Thoracic aorta (tissue), 2 donors: ENCODE measurements at regions not wholly inside any gene's neighbourhood (a gene's known extent, or its start where the extent isn't known, plus 50 kb on each side); places are given as distances from the start of the nearest gene placed in this dataset.

Experiments used
- ATAC-seq: fragments of 150-250 bp; one replicate; pipeline ENCODE4 v1.8.0; 2017; ENCODE audit warnings: low read depth; ENCODE audit not compliant: insufficient number of reproducible peaks, low FRiP score
- DNase-seq: peaks from one replicate; pipeline ENCODE4 v3.0.0-alpha.2; 2020; ENCODE audit warnings: low spot score
- H3K27ac ChIP-seq, 2 donors: fragments of 200-600 bp; sonication (generic); 1 replicate in 1 of 2; 2 replicates in 1 of 2; pipeline ENCODE4 v1.5.1; 2016; ENCODE audit warnings: mild to moderate bottlenecking in 2 of 2, moderate library complexity in 2 of 2
- H3K27me3 ChIP-seq: fragments of 200-600 bp; sonication (generic); replicated peaks from 2 replicates; pipeline ENCODE4 v1.6.0; 2016; ENCODE audit warnings: mild to moderate bottlenecking; ENCODE audit not compliant: insufficient read depth
- H3K36me3 ChIP-seq: fragments of 200-600 bp; sonication (generic); one replicate; pipeline ENCODE4 v1.5.1; 2016
- H3K4me1 ChIP-seq, 2 donors: fragments of 200-600 bp; sonication (generic); 1 replicate in 1 of 2; 2 replicates in 1 of 2; pipeline versions ENCODE4 v1.5.1 to v1.6.0; 2016; ENCODE audit warnings: low read depth in 2 of 2, mild to moderate bottlenecking in 1 of 2; ENCODE audit not compliant: control insufficient read depth in 1 of 2
- H3K4me3 ChIP-seq: fragments of 200-600 bp; sonication (generic); 2 replicates; pipeline ENCODE4 v1.5.1; 2016; ENCODE audit warnings: mild to moderate bottlenecking
- H3K9me3 ChIP-seq: fragments of 200-600 bp; sonication (generic); 2 replicates; pipeline ENCODE4 v1.5.1; 2016
- TF ChIP-seq, protein P1 (sequence below): fragments of 200-600 bp; sonication (generic); IDR thresholded peaks from one replicate; pipeline ENCODE4 v1.5.1; 2019; ENCODE audit warnings: antibody characterized with exemption

DNA sequence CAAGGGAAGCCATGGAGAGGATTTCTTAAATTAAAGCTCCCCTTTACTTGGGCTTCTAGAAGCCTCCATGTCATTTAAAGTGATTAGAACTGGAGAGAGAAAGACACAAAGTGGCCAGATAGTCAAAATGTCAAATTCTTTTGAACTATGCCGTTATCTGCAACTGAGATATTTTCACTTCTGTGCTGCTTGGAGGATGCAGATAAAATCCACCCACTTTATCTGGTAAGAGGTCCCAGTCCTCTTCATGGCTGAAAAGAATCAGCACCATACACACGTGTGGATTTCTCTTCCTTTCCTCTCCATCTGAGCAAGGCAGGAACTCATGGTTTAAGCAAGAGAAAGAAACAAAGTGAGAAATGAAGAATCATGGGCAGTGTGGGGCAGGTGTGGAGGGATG lies 276.9 kb upstream of the RUNX1 start:
- no peak for DNase-seq
- H3K9me3 ChIP-seq, result no peaks in the 10 kb centered on the region
- no peak overlapping the region for H3K27ac ChIP-seq

DNA sequence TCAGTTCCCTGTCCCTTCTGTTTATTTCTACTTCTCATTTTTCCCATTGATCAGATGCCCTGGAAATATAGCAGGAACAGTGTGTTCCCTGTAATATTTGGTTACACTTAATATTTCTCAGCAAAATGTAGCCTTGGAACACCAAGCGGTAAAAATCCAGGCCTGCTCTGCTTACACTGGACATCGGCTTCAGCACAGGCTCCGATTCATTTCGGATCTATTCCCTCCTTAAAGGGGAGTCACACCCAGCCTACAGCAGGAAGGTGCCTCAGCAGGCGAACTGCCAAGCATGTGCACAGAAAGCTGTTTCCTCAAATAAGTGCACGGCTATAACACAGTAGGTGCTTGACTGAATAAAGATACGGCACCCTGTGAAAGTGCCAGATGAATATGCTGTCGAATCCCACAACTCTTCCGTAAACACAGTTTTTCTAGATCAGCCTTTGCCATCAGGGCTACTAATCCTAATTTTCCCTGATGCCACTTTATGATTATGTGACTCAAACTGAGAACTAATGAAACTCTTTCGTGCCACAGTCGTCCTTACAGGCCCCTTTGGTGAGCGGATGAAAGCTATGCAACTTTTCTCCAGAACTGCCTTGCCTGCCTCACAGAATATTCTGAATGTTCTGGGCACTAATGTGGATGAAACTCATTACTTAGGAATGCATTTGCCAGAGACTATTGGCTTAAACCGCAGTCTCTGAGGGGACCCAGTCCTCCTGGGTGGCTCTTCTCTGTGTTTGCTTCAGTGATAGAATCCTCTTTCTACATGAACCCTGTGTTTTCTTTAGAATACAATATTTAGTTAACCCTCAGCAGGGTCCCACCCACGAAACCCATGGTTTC lies 275.5 kb upstream of the RUNX1 start:
- TF ChIP-seq, protein P1, sequence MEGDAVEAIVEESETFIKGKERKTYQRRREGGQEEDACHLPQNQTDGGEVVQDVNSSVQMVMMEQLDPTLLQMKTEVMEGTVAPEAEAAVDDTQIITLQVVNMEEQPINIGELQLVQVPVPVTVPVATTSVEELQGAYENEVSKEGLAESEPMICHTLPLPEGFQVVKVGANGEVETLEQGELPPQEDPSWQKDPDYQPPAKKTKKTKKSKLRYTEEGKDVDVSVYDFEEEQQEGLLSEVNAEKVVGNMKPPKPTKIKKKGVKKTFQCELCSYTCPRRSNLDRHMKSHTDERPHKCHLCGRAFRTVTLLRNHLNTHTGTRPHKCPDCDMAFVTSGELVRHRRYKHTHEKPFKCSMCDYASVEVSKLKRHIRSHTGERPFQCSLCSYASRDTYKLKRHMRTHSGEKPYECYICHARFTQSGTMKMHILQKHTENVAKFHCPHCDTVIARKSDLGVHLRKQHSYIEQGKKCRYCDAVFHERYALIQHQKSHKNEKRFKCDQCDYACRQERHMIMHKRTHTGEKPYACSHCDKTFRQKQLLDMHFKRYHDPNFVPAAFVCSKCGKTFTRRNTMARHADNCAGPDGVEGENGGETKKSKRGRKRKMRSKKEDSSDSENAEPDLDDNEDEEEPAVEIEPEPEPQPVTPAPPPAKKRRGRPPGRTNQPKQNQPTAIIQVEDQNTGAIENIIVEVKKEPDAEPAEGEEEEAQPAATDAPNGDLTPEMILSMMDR, result no peak
- peaks cover 16 to 42% of the 10 kb centered on the region in 2 donors for H3K4me1 ChIP-seq
- peak overlapping the region; percentile 32 for H3K4me3 ChIP-seq
- H3K27ac ChIP-seq, result peak overlapping the region; percentile 81 to 84
- H3K9me3 ChIP-seq, result no peaks in the 10 kb centered on the region
- DNase-seq (no peak), ATAC-seq (peak; percentile 51)
- no peaks in the 10 kb centered on the region for H3K27me3 ChIP-seq
- no peaks in the 10 kb centered on the region for H3K36me3 ChIP-seq

More for the DNA sequence above, 276.9 kb upstream of the RUNX1 start:
- H3K4me3 ChIP-seq, result no peak overlapping the region
- ATAC-seq, result no peak
- no peaks in the 10 kb centered on the region for H3K36me3 ChIP-seq
- peaks cover 24 to 55% of the 10 kb centered on the region in 2 donors for H3K4me1 ChIP-seq
- TF ChIP-seq, protein P1, result no peak
- H3K27me3 ChIP-seq, result no peaks in the 10 kb centered on the region

DNA sequence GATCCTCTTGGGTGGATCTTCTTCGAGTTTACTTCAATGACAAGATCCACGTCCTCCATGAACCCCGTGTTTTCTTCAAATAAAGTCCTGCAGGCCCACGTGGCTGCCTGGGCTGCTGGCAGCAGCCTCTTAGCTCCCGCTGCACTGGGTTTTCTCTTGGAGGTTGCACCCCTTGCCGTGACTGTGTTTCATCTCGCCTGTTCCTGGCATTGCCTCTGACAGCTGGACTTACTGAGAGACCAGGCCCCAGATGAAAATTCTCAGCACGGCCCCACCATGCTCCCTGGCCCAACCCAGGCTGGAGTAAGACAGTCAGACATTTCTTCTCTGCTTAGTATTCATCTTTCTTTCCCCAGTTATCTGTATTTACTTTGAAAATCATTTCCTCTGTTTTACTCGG lies 274.8 kb upstream of the RUNX1 start:
- TF ChIP-seq, protein P1, result no peak
- ATAC-seq (no peak), DNase-seq (no peak)
- Histone ChIP-seq H3K36me3 (no peaks in the 10 kb centered on the region), H3K4me1 (peaks cover 16 to 35% of the 10 kb centered on the region in 2 donors), H3K27ac (peak overlapping the region; percentile 81 to 84), H3K9me3 (no peaks in the 10 kb centered on the region), H3K4me3 (peak overlapping the region; percentile 32), H3K27me3 (no peaks in the 10 kb centered on the region)

DNA sequence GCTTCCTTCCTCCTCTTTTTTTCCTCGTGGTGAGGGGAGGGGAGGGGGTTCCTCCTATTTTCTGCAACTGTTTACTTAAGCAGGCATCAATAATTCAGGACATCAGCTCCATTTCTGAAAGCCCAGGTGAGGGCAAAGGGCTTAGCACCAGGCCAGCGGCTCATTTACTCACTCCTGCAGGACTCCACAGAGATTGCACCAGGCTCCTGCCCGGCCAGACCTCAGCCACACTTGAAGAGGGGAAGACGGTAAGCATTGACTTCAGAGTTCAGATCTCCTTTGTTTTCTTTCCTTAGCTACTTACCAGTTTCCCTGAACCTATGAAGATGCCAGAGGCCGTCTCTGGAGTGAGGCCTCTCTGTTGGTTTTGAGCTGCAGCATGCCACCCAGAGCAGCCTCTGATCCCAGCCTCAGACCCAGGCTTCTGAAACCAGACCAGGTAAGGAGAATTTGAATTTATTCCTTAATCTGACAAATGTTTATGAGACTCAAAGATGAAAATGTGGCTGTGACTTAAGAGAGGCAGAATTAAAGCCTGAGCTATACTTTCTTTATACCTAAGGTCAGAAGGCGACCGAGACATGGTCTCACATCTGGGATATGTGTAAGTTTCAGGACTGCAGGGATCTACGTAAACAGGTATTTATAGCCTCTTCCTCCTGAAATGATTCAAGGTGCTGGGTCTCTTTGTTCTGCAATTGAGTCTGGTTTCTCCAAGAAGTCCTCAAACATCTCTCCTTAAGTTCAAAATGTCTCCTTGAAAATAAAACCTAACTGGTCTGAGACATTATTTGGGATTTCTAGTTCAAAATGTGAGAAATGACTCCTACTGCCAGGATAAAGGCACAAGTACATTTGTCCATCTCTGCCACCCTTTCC lies 272.5 kb upstream of the RUNX1 start:
- Histone ChIP-seq H3K27ac (no peak overlapping the region), H3K36me3 (no peaks in the 10 kb centered on the region), H3K4me3 (no peak overlapping the region), H3K27me3 (no peaks in the 10 kb centered on the region), H3K9me3 (no peaks in the 10 kb centered on the region), H3K4me1 (peaks cover 16 to 30% of the 10 kb centered on the region in 2 donors)
- DNase-seq, result no peak
- TF ChIP-seq, protein P1, result no peak
- no peak for ATAC-seq

DNA sequence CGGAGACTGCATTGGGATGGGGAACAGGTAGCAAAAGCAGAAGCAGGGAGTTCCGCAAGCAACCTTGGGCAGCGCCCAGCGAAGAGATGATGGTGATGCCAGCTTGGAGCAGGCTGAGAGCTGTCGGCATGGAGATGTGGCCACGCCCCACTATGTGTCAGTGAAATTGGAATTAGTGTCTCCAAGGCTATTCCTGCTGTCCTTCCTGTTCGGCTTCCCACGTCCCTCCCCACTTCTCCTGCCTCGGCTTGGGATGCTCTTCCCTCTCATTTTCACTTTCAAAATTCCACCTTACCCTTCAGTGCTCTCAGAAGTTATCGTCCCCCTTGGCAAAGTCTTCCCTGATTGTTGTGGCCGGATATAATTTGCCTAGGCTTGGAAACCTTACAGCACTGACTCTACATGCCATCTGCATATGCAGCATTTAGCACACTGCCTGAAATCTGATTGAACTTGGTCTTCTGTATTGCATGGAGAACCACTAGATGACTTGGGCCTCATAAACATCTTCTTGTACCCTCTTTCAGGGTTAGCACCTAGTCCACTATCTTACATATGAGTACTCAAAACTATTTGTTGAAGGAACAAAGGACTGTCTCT lies 270.7 kb upstream of the RUNX1 start:
- ATAC-seq (no peak), DNase-seq (no peak)
- no peaks in the 10 kb centered on the region for H3K9me3 ChIP-seq
- no peaks in the 10 kb centered on the region for H3K36me3 ChIP-seq
- H3K4me1 ChIP-seq, result peaks cover 13 to 21% of the 10 kb centered on the region in 2 donors
- TF ChIP-seq, protein P1, result no peak
- no peaks in the 10 kb centered on the region for H3K27me3 ChIP-seq
- H3K27ac ChIP-seq, result no peak overlapping the region
- no peak overlapping the region for H3K4me3 ChIP-seq
